ENCODE measurements at regions not wholly inside any gene's neighbourhood (a gene's known extent, or its start where the extent isn't known, plus 50 kb on each side); places are given as distances from the start of the nearest gene placed in this dataset.
"Not testable (repeated sequence)": the region's sequence is repeated elsewhere in the genome, so short reads cannot be mapped to it uniquely, and the experiment has no call there.

DNA sequence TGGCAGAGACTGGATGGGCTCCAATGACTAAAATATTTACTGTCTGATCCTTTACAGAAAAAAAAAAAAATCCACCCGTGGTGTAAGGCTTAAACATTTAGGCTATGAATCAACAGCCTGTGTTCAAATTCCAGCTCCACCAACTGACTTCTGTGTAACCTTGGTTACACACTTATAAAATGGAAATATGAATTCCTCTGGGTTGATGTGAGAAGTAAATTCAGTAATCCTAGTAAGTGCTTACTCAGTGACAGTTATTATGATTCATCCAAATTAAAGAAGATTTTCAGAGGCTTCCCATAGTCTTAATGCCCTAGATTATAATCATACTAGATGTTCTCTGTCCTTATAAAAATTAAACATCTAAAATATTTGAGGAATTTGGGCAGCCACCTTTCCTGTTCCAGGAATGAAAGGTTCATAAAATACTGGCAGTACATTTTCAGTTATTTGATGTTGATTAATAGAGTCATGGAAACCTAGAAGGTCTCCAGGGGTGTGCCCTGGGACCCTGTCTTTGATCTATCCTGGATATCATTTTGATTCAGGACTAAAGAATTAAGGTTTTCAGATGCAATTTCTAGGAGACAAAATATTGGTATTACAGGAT, 180.3 kb upstream of the ZNF217 start:
- no peak for DNase-seq (ENCODE audit: low spot score)

DNA sequence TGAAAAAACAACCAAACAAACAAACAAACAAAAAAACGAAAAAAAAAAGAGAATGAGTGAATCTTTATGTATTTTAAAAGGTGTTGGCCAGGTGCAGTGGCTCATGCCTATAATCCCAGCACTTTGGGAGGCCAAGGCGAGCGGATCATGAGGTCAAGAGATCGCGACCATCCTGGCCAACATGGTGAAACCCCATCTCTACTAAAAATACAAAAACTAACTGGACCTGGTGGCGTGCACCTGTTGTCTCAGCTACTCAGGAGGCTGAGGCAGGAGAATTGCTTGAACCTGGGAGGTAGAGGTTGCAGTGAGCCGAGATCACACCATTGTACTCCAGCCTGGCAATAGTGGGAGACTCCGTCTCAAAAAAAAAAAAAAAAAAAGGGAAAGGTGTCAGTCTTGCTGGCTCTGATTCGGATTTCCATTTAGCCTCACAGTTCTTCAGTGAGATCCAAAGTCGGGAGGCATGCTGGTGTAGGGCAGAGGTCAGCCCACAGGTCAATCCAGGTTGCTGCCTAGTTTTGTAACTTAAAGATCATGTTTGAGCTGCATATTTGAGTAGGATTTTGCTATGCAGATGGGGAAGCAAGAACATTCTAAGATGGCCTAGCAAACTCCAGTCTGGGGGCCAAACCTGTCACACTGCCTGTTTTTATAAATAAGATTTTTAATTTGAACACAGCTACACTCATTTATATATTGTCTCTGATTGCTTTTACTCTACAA, 179.6 kb upstream of the ZNF217 start:
- not testable (repeated sequence) for DNase-seq (ENCODE audit: low spot score)

DNA sequence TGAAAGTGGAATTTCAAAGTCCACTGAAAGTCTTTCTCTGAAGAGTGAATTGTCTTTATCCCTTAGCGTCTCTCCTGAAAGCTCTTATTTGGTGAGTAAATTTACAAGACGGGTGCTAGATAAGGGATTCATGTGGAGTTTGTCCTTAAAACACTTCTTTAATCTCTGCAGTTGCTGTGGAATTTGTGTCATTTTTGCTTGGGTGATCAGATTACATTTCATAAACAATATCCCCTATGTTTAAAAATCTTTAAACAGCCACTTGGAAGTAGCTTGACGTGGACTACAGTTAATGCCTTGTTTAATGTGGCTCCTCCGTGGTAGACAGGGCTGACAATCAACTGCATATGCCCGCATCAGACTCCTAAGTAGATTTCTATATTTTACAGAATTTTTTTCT, 175.4 kb upstream of the ZNF217 start:
- DNase-seq (ENCODE audit: low spot score), result no peak

DNA sequence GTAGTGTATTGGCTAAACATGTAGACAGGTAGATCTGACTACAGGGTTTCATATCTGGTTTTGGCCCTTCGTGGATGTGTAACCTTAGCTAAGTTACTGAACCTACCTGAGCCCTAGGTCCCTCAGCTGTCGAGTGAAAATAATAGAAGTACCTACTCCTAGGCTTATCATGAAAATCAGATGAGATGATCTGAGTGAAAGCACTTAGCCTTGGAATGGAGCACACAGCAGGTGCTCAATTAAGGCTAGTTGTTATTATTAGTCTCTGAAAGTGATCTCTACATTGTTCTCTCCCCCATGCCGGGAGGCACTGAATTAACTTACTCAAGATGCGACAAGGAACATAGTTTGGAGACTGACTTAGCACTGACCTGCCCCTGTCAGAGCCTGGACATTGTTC, 174.7 kb upstream of the ZNF217 start:
- DNase-seq (ENCODE audit: low spot score), result no peak

DNA sequence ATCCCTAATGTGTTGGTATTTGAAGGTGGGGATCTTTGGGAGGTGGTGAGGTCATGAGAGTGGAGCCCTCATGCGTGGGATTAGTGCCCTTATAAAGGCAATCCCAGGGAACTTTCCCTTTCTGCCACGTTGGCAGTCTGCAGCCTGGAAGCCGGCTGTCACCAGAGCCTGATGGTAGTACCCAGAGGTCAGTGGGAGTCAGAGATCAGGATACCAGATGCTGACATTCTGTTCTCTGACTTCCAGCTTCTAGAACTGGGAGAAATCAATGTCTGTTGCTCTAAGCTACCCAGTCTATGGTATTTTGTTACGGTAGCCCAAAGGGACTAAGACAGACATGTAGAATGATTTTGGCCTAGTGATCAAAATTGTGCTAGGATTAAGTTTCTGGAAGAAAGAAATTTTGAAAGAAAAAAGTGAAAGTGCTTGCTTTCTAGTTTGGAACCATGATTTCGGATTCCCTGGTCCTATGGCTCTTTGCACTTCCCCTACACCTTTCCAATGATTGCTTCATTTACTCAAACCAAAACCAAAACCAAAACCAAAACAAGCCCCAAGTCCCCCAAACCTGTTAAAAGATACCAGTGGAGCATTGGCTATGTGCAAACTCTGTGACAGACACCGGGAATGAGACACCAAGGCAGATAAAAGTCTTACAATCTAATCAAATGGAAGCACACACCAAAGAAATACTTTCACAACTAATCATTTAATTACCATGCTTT, 173.7 kb upstream of the ZNF217 start:
- no peak for DNase-seq (ENCODE audit: low spot score)

DNA sequence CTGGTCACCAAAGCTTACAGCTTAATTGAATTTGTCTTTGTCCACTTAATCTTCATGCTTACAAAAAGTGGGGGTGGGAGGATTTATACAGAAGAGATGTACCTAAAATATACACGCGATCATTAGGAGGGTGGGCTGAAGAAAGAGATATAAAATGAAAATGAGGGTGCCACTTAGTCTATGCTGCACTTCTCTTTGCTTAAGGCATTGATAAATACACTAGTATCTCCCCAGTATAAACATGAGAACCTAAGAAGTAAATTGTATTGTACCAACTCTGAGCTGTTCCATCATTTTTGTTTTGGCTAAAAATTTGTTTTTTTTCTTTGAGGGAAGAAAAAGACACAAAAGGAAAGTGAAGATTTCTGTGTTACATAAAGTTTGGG, 170.8 kb upstream of the ZNF217 start:
- DNase-seq (ENCODE audit: low spot score), result no peak

DNA sequence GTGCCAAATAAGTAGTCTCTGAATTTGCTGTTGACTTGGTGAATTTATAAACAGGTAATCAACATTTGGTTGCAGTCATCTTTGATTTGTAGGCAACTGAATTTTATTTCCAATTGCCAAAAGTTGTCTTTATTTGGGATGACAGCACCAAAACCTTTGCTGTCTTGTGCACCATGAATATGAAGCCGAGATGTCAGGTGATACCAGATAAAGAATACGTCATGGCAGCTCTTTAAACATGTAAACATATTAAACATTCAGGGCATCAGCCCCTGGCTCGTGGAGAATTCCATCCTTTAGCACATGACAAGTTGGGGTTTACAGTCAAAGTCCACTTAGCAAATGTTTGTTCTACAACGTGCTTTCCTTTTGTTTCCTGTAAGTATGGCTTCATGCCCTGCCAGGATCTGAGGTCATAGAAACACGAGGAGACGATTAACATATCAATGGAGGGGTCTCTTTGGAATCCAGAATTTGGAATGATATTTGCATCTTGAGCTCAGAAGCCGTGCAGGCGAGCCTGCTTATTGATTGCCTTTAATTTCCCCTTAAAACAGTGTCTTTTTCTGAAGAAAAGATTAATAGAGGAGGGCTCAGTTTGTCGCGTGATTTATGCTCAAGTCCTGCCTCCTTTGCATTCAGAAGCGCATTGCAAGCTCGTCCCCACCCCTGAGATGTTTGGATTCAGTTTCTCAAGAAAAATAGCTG, 170.2 kb upstream of the ZNF217 start:
- DNase-seq (ENCODE audit: low spot score), result no peak

DNA sequence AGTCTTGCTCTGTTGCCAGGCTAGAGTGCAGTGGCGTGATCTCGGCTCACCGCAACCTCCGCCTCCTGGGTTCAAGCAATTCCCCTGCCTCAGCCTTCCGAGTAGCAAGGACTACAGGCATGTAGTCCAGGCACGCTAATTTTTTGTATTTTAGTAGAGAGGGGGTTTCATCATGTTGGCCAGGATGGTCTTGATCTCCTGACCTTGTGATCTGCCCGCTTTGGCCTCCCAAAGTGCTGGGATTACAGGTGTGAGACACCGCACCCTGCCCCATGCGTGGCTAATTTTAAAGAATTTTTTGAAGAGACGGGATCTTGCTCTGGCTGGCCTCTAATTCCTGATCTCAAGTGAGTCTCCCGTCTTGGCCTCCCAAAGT, 168.8 kb upstream of the ZNF217 start:
- DNase-seq (ENCODE audit: low spot score), result not testable (repeated sequence)

DNA sequence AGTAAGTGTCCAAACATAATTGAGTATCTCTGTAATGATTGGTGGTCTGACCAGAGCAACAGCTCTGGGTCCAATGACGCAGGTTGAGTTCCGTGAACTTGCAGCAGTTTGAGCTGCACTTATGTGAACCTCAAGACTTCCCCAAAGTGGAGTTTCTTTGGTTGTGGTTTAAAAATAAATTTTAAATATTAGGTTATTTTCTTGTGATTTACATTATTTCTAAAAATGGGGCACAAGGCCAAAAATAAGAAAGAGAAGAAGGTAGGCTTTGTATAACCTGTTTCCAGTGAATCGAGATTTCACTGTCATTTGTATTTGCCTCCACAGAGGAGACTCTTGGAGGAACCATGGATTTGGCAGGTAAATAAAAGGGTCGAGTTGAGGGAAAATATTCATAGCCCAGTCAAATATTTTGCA, 166.4 kb upstream of the ZNF217 start:
- no peak for DNase-seq (ENCODE audit: low spot score)

DNA sequence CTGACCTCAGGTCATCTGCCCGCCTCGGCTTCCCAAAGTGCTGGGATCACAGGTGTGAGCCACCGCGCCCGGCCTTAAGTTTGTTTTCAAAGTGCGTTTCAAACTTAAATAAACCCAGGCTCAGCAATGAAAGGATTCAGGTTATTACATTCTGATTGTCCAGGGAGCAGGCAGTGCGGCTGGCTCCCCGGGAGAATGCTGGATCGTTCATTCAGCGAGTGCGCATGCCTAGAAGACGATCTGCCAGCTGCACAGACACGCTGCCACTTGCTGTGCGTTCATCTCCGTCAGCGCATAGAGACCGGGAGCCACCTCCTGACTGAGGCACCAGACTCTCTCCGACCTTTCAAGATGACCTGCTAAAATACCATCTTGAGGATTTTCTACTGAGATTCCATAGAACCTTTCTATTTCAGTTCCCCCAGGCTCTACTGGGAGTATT, 163.9 kb upstream of the ZNF217 start:
- DNase-seq (ENCODE audit: low spot score), result no peak

DNA sequence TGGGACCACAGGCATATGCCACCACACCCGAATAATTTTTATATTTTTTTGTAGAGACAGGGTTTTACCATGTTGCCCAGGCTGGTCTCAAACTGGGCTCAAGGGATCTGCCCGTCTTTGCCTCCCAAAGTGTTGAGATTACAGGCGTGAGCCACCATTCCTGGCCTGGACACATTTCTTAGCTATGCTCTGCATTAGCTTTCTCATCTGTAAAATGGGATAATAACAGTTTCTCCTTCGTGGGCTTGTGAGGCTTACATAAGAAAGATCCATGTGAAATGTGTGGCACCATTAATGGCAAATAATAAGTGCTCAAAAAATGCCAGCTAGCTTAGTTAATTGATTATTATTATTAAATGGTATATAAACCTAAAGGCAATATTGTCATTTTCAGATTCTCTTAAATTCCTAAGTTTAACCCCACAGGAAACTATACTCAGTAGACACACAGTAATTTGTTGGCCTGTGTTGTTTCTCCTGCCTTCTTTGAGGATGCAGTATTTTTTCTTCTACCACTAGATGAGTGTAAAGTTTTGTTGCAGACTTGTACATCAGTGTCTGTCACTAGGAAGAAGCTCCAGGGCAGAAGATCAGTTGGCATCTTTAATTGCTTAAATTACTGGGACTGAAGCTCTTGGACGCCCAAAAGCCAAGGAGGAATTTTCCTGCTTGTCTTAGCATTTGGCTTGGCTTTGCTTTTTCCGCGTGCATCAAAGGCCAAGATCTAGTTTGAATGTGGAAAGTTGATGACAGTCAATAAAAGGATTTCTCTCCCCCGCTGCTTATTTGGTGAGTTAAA, 162.3 kb upstream of the ZNF217 start:
- no peak for DNase-seq (ENCODE audit: low spot score)

DNA sequence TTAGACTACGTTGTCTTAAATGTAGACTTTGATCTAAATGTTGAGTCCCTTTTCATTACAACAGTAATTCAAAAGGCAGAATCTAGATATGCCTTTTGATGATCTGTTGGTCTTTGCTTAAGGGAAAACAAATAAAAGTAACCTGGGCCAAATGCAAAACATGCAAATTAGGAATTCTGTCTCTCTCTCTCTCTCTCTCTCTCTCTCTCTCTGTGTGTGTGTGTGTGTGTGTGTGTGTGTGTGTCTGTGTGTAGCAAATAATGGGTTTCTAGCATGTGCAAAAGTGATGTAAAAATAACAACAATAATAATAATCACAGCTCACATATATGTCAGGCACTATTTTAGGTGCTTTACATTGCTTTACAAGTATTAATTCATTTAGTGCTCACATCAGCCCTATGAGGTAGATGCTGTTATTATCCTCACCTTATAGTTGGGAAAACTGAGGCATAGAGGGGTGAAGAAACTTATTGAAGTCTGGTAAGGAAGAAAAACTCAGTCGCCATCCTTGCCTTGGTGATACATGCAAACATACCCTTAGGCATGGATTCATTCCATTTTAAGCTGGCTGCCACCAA, 160.3 kb upstream of the ZNF217 start:
- no peak for DNase-seq (ENCODE audit: low spot score)

DNA sequence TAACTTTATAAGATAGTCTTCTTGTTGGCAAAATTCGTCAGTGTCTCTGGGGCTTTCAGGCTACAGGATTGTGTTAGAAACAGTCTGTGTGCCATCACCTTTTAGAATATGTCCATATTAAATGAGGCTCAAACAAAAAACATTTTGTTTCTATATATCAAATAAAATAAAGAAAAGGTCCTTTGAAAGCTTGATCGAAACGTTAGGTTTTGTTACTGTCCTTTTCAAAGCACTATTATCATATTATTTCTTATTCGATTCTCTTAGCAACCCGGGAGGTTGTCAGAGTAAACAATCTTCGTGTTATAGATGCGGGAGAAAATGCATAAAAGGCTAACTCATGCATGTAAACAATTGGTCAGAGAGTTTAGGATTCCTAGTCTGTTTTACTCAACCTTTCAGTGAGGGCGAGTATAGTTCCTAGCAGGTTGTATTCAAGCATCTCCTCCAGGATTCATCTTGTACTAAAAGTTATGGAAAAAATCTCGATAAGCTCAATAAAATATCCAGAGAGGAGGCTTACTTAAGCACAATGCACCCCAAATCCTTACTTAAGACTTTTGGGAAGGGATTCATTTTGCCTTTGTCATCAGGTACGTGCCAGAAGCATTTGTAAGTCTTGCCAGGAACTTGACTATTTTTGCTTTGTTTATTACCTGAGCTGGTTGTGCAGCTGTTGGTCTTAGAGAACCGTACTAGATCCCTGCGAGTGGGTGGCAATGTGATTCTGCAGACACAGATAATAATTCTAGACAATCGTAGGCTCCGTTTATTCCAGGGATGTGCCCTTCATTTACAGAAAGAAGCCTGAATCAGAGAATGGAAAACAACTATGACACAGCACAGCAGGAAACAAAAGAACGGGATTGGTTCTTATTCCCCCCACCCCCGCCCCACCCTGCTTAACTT, 159.6 kb upstream of the ZNF217 start:
- no peak for DNase-seq (ENCODE audit: low spot score)

DNA sequence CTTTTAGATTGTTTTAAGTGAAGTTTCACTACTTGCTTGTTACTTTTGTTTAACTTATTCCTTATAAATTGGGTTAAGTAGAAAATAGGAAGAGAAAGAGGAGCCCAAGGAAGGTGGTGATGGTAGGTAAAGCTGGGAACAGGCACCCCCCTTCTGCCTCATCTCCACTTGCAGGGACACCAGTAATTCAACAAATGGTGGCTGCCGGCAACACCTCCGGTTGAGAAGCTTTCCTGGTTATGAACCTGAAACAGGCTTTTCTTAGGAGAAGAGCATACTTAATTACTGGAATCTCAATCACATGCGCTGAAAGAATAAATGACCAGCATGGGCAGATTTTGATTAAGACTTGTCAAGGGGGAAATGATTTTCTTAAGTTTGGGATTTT, 158.9 kb upstream of the ZNF217 start:
- no peak for DNase-seq (ENCODE audit: low spot score)

DNA sequence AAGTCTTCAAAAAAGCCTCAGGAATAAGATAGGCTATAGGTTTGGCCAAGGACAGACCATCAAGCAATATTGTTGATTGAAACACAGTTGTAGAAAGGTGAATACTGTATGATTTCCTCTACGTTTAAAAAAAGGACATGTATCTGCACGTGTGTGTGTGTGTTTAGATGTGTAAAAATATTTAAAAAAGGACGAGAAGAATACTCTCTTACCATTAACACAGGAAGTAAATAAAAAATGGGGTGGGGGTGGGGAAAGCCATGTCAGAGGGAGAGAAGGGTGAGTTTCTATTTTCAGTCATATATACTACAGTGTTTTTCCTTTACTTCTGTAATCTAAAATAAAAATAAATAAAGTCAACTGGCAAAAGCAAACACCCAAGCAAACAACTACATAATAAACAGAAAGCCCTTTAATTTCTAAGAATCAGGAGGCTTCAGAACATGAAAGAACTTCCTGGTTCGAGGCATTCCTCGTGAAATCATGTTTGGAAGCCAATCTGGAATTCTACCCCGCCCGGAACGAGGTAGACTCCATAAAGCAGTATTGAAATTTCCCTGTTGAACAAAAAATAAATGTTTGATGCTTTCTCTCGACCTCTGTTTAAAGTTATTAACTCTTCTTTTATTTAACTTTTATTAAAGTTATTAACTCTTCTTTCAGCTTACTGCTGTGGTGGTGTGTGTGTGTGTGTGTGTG, 158.1 kb upstream of the ZNF217 start:
- peak; percentile 28 for DNase-seq (ENCODE audit: low spot score)

DNA sequence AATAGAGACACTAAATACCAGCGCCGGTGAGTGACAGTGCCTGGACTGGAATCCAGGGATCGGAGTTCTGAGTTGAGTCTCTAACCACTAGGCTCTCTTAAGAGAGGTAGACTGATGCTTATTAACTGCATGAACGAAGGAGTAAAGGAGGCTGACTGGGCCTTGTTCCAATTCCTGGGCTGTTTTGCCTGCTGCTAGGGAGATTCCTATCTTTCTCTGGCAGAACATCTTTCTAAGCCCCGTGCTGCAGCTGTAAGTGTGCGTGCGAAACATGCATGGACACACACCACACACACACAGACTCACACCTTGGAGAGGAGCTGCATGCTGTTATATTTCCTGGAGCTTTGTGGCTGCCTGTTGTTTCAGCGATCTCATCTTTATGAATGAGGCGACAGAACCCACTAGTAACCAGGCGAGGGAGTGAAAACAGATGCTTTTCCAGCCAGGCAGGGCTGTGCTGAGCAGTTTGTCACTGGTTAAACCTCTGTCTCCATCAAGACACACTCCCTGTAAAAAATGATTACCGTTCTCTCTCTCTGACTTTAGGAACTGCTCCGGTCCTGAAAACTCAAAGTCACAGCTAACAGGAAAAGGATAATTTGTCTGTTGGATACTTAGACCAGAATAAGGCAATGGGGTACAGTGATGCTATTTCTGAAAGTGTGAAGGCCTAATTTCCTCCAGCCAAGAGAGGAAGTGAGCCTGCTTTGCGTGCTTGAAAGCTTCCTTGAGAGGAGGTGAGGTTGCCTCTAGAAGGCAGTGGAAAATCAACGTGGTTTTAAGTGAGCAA, 157.4 kb upstream of the ZNF217 start:
- DNase-seq (ENCODE audit: low spot score), result peak; percentile 54

DNA sequence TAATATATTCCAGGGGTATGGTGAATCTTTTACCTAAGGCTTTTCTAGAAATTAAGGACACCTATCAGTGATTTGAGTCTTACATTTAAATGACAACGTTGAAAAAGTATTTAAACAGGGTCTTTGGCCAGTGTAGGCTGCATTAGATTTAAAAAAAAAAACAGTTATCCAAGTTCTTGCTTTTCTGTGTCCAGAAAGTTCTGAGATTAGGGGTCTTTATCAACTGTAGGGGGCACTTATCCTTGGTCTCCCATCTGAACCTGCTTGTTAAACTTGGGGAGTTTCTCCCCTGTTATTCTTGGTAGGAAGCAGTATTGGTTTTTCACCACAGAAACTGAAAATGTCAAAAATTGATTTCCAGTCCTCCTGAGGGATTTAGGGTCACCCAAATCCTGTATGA, 155.9 kb upstream of the ZNF217 start:
- DNase-seq (ENCODE audit: low spot score), result no peak

DNA sequence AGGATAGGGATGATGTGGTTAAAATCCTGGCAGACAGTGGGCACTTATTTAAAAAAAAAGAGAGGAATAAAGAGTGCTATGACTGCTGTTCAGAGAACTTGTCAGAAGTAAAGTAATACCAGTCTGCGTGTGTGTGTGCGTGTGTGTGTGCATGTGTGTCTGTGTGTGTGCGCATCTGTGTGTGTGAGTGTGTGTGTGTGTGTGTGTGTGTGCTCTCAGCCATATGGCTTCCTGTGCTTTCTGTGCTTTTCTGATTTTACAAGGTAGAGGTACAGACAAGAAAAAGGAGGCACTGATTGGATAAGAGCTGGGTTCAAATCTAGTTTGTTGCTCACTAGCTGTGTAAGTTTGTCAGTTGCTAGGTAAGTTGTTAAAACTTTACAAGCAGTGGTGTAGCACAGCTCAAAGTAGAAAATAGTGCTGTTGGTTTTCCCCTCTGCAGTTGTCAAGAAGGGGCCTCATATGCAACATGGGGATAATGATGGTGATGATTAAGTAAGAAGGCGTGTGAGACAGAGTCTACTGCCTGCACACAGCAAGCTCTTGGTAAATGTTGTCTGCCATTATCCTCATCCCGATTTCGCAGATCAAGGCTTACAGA, 155.3 kb upstream of the ZNF217 start:
- DNase-seq (ENCODE audit: low spot score), result peak; percentile 13

DNA sequence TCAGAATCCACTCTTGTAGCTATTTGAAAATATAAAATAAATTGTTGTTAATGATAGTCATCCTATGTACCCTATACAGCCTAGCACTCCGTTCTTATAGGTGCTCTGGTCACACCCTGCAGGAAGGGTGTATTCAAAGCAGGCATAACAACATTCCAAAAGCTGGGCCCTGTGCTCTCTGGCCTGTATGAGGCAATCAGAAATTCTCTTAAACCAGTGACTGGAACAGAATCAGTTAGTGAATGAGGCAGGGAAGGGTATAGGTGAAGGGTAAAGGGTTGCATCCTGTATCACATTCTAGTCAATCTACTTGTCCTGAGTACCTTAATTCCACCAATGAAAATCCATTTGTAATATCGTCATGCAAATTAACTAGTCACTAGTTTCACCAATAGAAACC, 154.5 kb upstream of the ZNF217 start:
- DNase-seq (ENCODE audit: low spot score), result no peak

All from CD4-positive, alpha-beta T cell treated with Interleukin-6 at 100 ng/mL for 8 hours (primary cell).